Activated effector memory CD4-positive, alpha-beta T cell treated with Interleukin-2 at 50 U/mL for 16 hours (primary cell): ENCODE measurements at regions not wholly inside any gene's neighbourhood (a gene's known extent, or its start where the extent isn't known, plus 50 kb on each side); places are given as distances from the start of the nearest gene placed in this dataset.

Experiments
- DNase-seq: peaks from one replicate; pipeline ENCODE4 v3.0.0-alpha.2; 2020

GRCh38 chr2:147396890-147397289 is 447.9 kb upstream of the ACVR2A start:
- no peak for DNase-seq

DNA sequence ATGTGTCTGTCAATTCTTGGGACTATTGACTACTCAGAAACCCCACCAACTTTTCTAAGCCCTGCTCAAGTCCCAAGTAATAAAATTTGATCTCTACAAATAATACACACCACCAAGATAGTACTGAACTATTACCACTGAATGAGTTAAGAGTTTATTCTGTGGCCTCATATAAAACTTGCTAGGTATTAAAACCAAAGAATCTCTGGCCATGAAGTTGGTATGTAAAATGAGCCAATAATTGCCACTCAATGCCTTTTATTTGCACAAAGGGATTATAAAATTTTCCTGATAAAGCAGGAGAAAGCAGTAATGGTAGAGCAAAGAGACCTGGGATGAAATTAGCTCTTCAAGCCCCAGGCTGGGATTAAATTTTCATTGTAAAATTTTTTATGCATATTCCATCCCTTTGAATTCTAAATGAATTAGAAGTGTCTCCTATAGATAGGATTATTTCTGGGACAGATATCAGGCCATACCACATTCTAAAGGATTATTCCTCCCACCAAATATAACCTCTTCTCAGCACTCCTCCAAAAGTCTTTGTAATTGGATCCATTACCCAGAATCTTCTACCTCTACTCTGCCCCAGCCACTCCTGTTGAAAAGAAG is 450.5 kb upstream of the ACVR2A start:
- DNase-seq: no peak

GRCh38 chr2:147392180-147392579 is 452.6 kb upstream of the ACVR2A start:
- DNase-seq: no peak

DNA sequence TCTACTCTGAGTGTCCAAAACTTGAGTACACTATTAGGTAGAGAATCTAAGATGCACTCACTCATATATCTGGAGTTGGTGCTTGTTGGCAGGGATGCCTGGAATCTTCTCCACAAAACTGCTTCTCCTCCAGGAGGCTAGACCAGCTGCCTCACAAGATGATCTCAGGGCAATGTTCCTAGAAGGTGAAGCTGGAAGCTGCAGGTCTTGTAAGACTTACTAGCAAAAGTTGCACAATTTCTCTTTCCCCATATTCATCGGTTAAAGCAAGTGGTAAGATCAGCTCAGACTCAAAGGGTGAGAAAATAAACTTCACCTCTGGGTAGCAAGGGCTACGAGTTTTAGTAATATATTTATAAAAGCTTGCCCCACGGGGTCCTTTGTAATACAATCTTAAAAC is 454.4 kb upstream of the ACVR2A start:
- DNase-seq: no peak

DNA sequence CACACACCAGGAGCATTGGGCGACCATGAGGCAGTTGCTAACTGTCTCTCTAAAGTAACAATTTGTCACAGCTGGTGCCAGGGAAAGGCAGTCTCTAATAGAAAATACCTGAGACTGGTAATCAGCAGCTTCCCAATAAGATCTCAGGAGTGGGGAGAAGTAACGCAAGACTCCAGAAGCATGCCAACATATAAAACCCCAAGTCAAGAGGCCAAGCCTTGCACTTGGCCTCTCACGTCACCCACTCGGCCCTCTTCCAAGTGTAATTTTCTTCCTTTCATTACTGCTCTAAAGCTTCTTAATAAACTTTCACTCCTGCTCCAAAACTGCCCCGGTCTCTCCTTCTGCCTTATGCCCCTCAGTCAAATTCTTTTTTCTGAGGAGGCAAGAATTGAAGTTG is 455.6 kb upstream of the ACVR2A start:
- DNase-seq: no peak

DNA sequence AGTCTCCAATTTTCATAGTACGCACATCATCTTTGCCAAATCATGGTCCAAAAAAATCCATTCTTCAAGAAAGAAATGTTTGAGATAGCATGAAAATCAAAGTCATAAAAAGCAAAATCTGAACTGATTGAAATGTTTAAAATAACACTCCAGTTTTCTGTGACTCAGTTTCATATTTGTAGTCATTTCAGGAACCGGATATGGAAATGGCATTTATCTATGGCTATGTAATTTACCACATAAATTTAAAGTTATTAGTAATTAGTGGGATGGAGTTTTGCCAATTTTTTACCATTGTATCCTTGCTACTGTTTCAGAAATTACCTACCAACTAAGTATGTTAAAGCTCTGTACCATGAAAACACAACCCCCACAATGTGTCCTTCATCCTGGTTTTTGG is 456.6 kb upstream of the ACVR2A start:
- DNase-seq: no peak

DNA sequence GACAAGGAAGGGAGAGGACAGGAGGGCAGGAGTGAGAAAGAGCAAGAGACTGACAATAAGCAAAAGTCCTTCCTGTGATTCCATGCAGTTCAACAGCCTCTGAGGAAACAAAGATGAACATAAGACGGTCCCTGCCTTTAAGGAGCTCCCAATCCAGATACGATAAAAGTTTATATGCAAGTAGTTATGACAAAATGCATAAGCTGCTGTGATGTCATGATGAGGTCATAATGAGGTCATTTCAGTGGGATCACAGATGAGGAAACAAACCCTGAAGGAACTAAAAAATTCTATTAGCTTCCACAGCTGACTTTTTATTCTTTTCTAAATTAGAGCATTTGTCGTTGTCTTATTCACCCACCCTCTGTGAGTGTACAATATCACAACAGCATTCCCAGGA is 458.5 kb upstream of the ACVR2A start:
- no peak for DNase-seq

DNA sequence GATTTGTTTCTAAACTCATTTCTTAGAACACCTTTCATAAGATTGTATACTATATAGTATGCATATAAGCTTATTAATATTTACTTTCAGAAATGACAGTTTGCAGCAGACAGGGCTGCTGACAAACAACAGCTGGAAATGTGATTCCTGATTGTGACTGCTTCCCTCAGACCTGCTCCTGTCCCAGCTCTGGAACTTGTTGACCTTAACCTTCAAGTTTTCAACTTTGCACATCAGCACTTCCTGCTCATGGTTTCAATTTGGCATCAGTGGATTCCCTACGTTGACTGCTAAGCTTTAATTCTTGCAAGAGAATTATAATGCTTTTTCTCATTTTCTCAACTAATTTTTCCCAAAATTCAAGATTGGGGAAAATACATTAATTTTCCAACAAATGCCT is 459.2 kb upstream of the ACVR2A start:
- DNase-seq: no peak

- DNase-seq: no peak
Measured at GRCh38 chr2:147384659-147385058, 460.2 kb upstream of the ACVR2A start.

DNA sequence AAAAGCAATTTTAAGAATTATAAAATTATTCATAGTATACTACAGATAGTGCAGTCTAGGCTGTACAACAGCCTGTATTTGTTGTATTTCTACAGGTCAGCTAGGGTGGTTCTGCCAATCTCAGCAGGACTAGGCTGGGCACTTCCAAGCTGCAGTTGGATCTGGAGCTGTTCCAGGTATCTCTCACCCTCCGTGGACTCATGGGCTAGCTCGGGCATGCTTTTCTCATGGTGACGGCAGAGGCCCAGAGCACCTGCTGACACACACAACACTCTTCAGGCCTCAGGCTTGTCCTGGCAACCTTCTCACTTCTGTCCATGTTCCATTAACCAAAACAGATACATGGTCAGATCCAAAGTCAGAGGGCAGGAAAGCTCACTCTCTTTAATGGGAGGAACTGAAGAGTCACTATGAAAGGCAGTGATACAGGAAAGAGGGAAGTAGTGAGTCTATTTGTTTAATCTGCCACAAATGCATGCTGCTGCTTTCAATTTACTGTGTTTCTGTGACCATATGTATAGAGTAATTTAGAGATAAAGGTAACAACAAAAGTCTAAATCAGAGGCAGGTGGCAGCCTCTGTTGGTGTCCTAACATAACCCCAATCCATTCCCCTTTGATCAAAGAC is 462.4 kb upstream of the ACVR2A start:
- DNase-seq: no peak

- no peak for DNase-seq
Measured at GRCh38 chr2:147378403-147378802, 466.4 kb upstream of the ACVR2A start.

DNA sequence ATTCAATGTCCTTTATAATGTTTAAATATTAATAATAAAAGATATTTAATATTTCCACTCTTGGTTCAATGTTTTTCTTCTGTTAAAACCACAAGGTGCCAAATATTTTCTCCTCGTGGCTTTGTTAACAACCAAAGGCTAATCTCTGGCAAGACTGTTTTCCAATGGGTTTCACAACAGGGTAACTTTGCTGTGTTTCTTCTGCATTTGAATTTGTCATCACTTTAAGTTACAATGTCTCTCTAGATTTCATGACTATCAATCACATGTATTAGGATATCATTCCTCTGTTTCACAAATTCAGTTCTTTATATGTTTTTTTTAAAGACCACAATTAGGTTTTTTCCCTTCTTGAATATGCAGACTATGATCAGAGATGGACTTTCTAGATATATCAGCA is 469.8 kb upstream of the ACVR2A start:
- no peak for DNase-seq

DNA sequence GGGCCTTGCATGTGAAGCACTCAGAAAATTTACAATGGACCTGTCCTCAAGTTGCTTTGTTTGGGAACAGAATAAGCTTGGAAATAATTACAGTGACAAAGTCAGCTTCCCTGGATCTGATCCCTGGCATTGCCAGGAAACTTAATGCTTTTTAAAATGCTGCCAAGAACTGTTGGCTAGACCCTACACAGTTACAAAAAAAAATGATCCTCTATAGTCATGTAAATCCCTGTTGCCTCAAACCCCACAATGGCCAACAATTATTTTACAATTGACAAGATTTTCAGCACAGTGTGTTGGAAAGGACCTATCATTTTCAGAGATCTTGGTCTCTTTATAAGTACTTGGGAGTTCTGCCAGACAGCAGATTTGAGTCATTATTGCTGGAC is 470.4 kb upstream of the ACVR2A start:
- DNase-seq: no peak

DNA sequence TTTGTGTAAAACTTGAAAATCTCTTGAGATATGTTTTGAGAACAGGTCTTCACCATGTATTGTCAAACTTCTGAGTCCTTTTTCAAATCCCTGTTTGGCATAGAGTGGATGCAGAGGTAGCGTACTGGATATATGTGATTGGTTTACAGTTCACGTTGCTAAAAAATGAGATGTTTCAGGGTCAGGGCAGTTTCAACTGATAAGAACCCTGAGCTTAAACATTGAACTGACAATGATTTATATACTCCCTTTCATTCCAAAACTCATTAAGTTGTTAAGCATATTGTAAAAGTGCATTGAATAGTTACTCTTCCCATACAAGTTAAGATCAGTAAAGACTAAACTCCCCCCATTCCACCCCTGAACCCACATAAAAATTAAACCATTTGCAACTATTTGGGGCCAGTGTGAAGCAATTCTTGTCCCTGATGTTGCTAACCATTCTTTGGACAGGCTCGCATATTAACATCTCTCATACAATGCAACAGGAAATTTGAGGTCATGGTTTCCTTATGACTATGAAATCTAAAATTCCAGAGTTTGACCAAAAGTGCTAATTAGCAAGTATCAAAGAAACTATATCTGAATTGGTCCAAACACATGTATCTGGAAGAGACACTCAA is 470.9 kb upstream of the ACVR2A start:
- no peak for DNase-seq

- DNase-seq: no peak
Measured at GRCh38 chr2:147368306-147368705, 476.5 kb upstream of the ACVR2A start.

GRCh38 chr2:147366279-147366678 is 478.6 kb upstream of the ACVR2A start:
- DNase-seq: no peak

- DNase-seq: no peak
Measured at GRCh38 chr2:147365622-147366021, 479.2 kb upstream of the ACVR2A start.

- no peak for DNase-seq
Measured at GRCh38 chr2:147364597-147364996, 480.2 kb upstream of the ACVR2A start.

DNA sequence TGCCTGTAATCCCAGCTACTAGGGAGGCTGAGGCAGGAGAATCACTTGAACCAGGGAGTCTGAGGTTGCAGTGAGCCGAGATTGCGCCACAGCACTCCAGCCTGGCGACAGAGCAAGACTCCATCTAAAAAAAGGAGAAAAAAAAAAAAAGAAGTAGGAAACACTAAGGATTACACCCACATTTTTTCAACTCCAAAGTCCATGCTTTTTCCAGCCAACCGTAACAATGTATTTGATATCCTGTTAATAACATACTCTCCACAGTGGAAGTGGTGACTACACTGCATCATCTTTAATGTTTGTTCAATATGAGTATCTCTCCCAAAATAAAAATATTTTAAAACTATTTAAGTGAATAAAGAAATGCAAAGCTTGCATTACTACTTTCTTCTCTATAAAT is 481.6 kb upstream of the ACVR2A start:
- no peak for DNase-seq

GRCh38 chr2:147358375-147358774 is 486.5 kb upstream of the ACVR2A start:
- DNase-seq: no peak

- DNase-seq: no peak
Measured at GRCh38 chr2:147356157-147356556, 488.7 kb upstream of the ACVR2A start.

DNA sequence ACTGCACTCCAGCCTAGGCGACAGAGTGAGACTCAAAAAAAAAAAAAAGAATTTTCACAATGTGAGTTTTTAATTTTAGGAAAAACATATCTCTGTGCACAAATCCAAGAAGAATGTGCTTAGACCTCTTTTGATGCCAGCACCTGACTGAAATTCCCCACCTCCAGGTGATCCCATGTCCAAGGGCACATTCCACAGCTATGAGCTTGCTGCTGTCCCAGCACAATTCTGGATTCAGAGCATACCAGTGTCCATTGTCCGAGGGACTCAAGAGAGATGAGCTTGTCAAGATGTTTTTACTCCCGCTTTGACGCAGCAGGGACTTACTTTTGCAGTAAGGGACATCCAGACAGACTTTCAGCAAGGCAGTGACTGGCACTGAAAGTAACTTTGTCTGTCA is 489.1 kb upstream of the ACVR2A start:
- no peak for DNase-seq

DNA sequence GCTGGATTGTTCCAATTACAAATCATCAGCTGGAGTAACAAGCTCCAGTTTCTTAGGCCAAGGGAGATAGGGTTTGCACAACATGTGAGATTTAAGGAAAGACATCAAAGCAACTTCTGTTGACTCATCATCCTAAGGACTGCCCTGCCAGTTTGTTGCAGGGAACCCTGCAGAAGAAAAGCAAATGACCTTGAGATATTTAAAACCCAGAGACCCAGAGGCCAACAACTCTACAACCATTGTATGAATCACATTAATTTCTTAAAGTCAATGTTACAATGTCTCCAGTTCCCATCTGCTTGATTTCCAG is 491.8 kb upstream of the ACVR2A start:
- DNase-seq: no peak

GRCh38 chr2:147352264-147353071 is 492.4 kb upstream of the ACVR2A start:
- DNase-seq: no peak
